ENCODE measurements at regions not wholly inside any gene's neighbourhood (a gene's known extent, or its start where the extent isn't known, plus 50 kb on each side); places are given as distances from the start of the nearest gene placed in this dataset.

- Histone ChIP-seq H3K27me3 (ENCODE audit: control insufficient read depth, insufficient read depth, low read length) (no peaks in the 10 kb centered on the region), H3K4me3 (ENCODE audit: low read depth, low read length) (no peak overlapping the region), H3K36me3 (ENCODE audit: control insufficient read depth, insufficient read depth, low read length) (no peaks in the 10 kb centered on the region)
- ChIA-PET POLR2A (no interaction called here), CTCF (no interaction called here)
- TF ChIP-seq CTCF (IDR thresholded peaks at IDR 0.05; ENCODE audit: insufficient read depth, low read depth, low read length) = no peak
- DNase-seq (ENCODE audit: low read depth) = no peak
Observed at GRCh38 chr13:22196777-22197176, 525.9 kb downstream of the FGF9 start.

GRCh38 chr13:22198001-22198400 is 527.1 kb downstream of the FGF9 start:
- H3K4me3 ChIP-seq (ENCODE audit: low read depth, low read length) = no peak overlapping the region
- TF ChIP-seq CTCF (IDR thresholded peaks at IDR 0.05; ENCODE audit: insufficient read depth, low read depth, low read length) = no peak
- CTCF ChIA-PET = interaction anchor here (0.7 kb wide), 1 partner anchor 258 kb away, joined by 3 read pairs; no protein-coding TSS in a partner anchor
- no peak for DNase-seq (ENCODE audit: low read depth)
- H3K27me3 ChIP-seq (ENCODE audit: control insufficient read depth, insufficient read depth, low read length) = no peaks in the 10 kb centered on the region
- POLR2A ChIA-PET = no interaction called here
- H3K36me3 ChIP-seq (ENCODE audit: control insufficient read depth, insufficient read depth, low read length) = no peaks in the 10 kb centered on the region

- no peaks in the 10 kb centered on the region for H3K27me3 ChIP-seq (ENCODE audit: control insufficient read depth, insufficient read depth, low read length)
- peak; percentile 22 for DNase-seq (ENCODE audit: low read depth)
- H3K36me3 ChIP-seq (ENCODE audit: control insufficient read depth, insufficient read depth, low read length) = no peaks in the 10 kb centered on the region
- CTCF ChIA-PET = no interaction called here
- POLR2A ChIA-PET = no interaction called here
- TF ChIP-seq CTCF (IDR thresholded peaks at IDR 0.05; ENCODE audit: insufficient read depth, low read depth, low read length) = no peak
- no peak overlapping the region for H3K4me3 ChIP-seq (ENCODE audit: low read depth, low read length)
Observed at GRCh38 chr13:22198641-22199217, 527.9 kb downstream of the FGF9 start.

DNA sequence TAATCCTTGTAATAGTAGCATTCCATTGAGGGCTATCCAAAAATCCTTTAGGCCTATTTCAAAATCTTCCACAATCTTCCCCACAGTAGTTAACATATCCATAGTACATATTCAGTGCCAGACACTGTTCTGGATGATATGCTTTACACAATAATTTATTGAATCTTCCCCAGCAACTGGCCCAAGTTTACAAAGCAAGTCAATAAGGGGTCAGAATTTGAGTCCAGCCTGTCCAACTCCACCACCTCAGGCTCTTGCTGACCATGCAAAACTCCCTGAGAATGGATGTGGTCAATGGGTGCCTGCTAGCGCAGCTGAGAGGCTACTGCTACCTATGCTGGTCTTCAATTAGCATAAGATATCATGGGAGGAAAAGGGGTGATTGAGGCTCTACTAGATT is 529.6 kb downstream of the FGF9 start:
- CTCF ChIA-PET = no interaction called here
- no peaks in the 10 kb centered on the region for H3K36me3 ChIP-seq (ENCODE audit: control insufficient read depth, insufficient read depth, low read length)
- H3K4me3 ChIP-seq (ENCODE audit: low read depth, low read length) = no peak overlapping the region
- H3K27me3 ChIP-seq (ENCODE audit: control insufficient read depth, insufficient read depth, low read length) = no peaks in the 10 kb centered on the region
- POLR2A ChIA-PET = no interaction called here
- no peak for DNase-seq (ENCODE audit: low read depth)
- TF ChIP-seq CTCF (IDR thresholded peaks at IDR 0.05; ENCODE audit: insufficient read depth, low read depth, low read length) = no peak

- DNase-seq (ENCODE audit: low read depth) = no peak
- ChIA-PET POLR2A (no interaction called here), CTCF (no interaction called here)
- no peak for TF ChIP-seq CTCF (IDR thresholded peaks at IDR 0.05; ENCODE audit: insufficient read depth, low read depth, low read length)
- H3K36me3 ChIP-seq (ENCODE audit: control insufficient read depth, insufficient read depth, low read length) = no peaks in the 10 kb centered on the region
- H3K4me3 ChIP-seq (ENCODE audit: low read depth, low read length) = no peak overlapping the region
- H3K27me3 ChIP-seq (ENCODE audit: control insufficient read depth, insufficient read depth, low read length) = no peaks in the 10 kb centered on the region
Observed at GRCh38 chr13:22201375-22201925, 530.6 kb downstream of the FGF9 start.

All from BJ (cell line).